HepG2 (cell line): ENCODE measurements at regions not wholly inside any gene's neighbourhood (a gene's known extent, or its start where the extent isn't known, plus 50 kb on each side); places are given as distances from the start of the nearest gene placed in this dataset.

Source experiments
- ATAC-seq: fragments of 200-7000 bp; cut with Tn5 transposase; 3 replicates; pipeline ENCODE4 v1.9.1; 2020; ENCODE audit warnings: mild to moderate bottlenecking, moderate library complexity
- BruUV-seq: library from RNA; stranded (reverse); fragments of 400-500 nt; replicated peaks from 2 replicates; lab custom pipeline; 2021; lab: Mats Ljungman, UMichigan
- CTCF ChIA-PET: fragments of 300-600 bp; formaldehyde crosslinking; extraction: SDS; loops from one replicate; lab custom pipeline; 2021; ENCODE audit warnings: low total read pairs, inconsistent platforms, low intra/inter-chr PET ratio; lab: Yijun Ruan, JAX
- POLR2A ChIA-PET: fragments of 350-600 bp; sonication (Branson Sonifier 250); formaldehyde crosslinking; loops from one replicate; lab custom pipeline; 2020; ENCODE audit warnings: antibody characterized with exemption, inconsistent platforms; lab: Yijun Ruan, JAX
- DNase-seq: peaks from one replicate; pipeline ENCODE4 v3.0.0-alpha.2; 2015; ENCODE audit warnings: low spot score
- FAIRE-seq: peaks from 3 replicates; lab custom pipeline; 2011; peaks lifted over from hg19 to GRCh38; lab: Jason Lieb, UNC
- H2AFZ ChIP-seq: one replicate; pipeline ENCODE4 v1.6.1; 2011; ENCODE audit warnings: low read length, inconsistent platforms
- H3K27ac ChIP-seq: fragments of 300-600 bp; 3 replicates; pipeline ENCODE4 v1.8.0; 2011; ENCODE audit warnings: mixed run types, mild to moderate bottlenecking, mixed read lengths, low read length, inconsistent platforms; ENCODE audit not compliant: insufficient read depth; ENCODE audit errors: extremely low read length
- H3K27me3 ChIP-seq, 2 experiments: fragments of 200-600 bp in 1 of 2; 2 replicates in 1 of 2; 3 replicates in 1 of 2; pipeline versions ENCODE4 v1.6.0 to v1.8.0; 2011; ENCODE audit warnings: low read length in 2 of 2, mild to moderate bottlenecking in 2 of 2, moderate library complexity in 2 of 2, inconsistent platforms in 1 of 2; ENCODE audit not compliant: insufficient read depth in 2 of 2, control insufficient read depth in 1 of 2
- H3K36me3 ChIP-seq, 2 experiments: fragments of 200-600 bp in 1 of 2; replicated peaks in 1 of 2; 2 replicates in 1 of 2; 3 replicates in 1 of 2; pipeline versions ENCODE4 v1.5.1 to v1.8.0; 2011; ENCODE audit warnings: low read length in 2 of 2, inconsistent platforms in 1 of 2; ENCODE audit not compliant: insufficient read depth in 2 of 2, control insufficient read depth in 1 of 2
- H3K4me1 ChIP-seq: 2 replicates; pipeline ENCODE4 v1.5.1; 2012; ENCODE audit warnings: low read length, inconsistent platforms; ENCODE audit not compliant: insufficient read depth
- H3K4me2 ChIP-seq: 2 replicates; pipeline ENCODE4 v1.6.0; 2011; ENCODE audit warnings: low read depth, low read length, inconsistent platforms
- H3K4me3 ChIP-seq, 3 experiments: fragments of 200-600 bp in 1 of 3; sonication (generic), shearing (Covaris generic) in 1 of 3; replicated peaks in 1 of 3; 2 replicates each; pipeline ENCODE4 v1.5.1; 2011 to 2016; ENCODE audit warnings: low read length in 3 of 3, inconsistent platforms in 2 of 3, low read depth in 2 of 3, mild to moderate bottlenecking in 2 of 3, control low read depth in 1 of 3, mixed read lengths in 1 of 3; ENCODE audit not compliant: insufficient read depth in 1 of 3
- H3K79me2 ChIP-seq: one replicate; pipeline ENCODE4 v1.6.1; 2011; ENCODE audit warnings: low read length, inconsistent platforms; ENCODE audit not compliant: insufficient read depth
- H3K9ac ChIP-seq: 2 replicates; pipeline ENCODE4 v1.6.0; 2011; ENCODE audit warnings: mild to moderate bottlenecking, low read depth, low read length, inconsistent platforms; ENCODE audit not compliant: insufficient read depth
- H3K9me3 ChIP-seq: 2 replicates; pipeline ENCODE4 v1.5.1; 2012; ENCODE audit warnings: mild to moderate bottlenecking, low read length
- H4K20me1 ChIP-seq: 2 replicates; pipeline ENCODE4 v1.6.0; 2011; ENCODE audit warnings: inconsistent platforms, mild to moderate bottlenecking, low read length, moderate library complexity; ENCODE audit not compliant: insufficient read depth
- AKAP8 ChIP-seq: sonication (generic); formaldehyde crosslinking; IDR thresholded peaks from 2 replicates; pipeline ENCODE4 v1.5.1; 2020; ENCODE audit warnings: mild to moderate bottlenecking, missing genetic modification reagents
- CENPX ChIP-seq: sonication (generic); formaldehyde crosslinking; IDR thresholded peaks from 2 replicates; pipeline ENCODE4 v1.9.0; 2021; ENCODE audit warnings: mild to moderate bottlenecking, missing genetic modification reagents, moderate library complexity
- CHCHD3 ChIP-seq: sonication (generic); formaldehyde crosslinking; IDR thresholded peaks from 2 replicates; pipeline ENCODE4 v1.8.0; 2022; ENCODE audit warnings: mild to moderate bottlenecking, missing genetic modification reagents, moderate library complexity
- FOXJ3 ChIP-seq: sonication (generic); formaldehyde crosslinking; IDR thresholded peaks from 2 replicates; pipeline ENCODE4 v1.4.0; 2020; ENCODE audit warnings: missing genetic modification reagents, mild to moderate bottlenecking, borderline replicate concordance
- HOXA7 ChIP-seq: sonication (generic); formaldehyde crosslinking; IDR thresholded peaks from 2 replicates; pipeline ENCODE4 v1.8.1; 2022; ENCODE audit warnings: mild to moderate bottlenecking, missing genetic modification reagents, moderate library complexity
- MBNL3 ChIP-seq: fragments of 250-450 bp; sonication (Bioruptor Pico); conservative IDR thresholded peaks from 2 replicates; pipeline ENCODE4 v1.8.0; 2022; ENCODE audit warnings: mild to moderate bottlenecking, inconsistent platforms
- MIER2 ChIP-seq: IDR thresholded peaks from 2 replicates; pipeline ENCODE4 v1.6.1; 2016; ENCODE audit warnings: missing biosample characterization, missing genetic modification reagents
- POGZ ChIP-seq: sonication (generic); formaldehyde crosslinking; IDR thresholded peaks from 2 replicates; pipeline ENCODE4 v1.4.0; 2020; ENCODE audit warnings: mild to moderate bottlenecking, missing genetic modification reagents
- SETDB1 ChIP-seq: sonication (generic); formaldehyde crosslinking; IDR thresholded peaks from 2 replicates; pipeline ENCODE4 v1.5.1; 2020; ENCODE audit warnings: missing genetic modification reagents, mild to moderate bottlenecking, borderline replicate concordance
- SIN3B ChIP-seq: fragments of 150-350 bp; IDR thresholded peaks from 2 replicates; pipeline ENCODE4 v1.6.1; 2014; ENCODE audit warnings: low read length
- ZFP1 ChIP-seq: IDR thresholded peaks from 2 replicates; pipeline ENCODE4 v1.6.1; 2016
- ZFX ChIP-seq: sonication (generic); formaldehyde crosslinking; IDR thresholded peaks from 2 replicates; pipeline ENCODE4 v1.4.0; 2020; ENCODE audit warnings: mild to moderate bottlenecking, low read depth, missing genetic modification reagents, moderate library complexity
- ZNF292 ChIP-seq: sonication (generic); formaldehyde crosslinking; IDR thresholded peaks from 2 replicates; pipeline ENCODE4 v1.8.1; 2022; ENCODE audit warnings: mild to moderate bottlenecking, low read depth, missing genetic modification reagents, borderline replicate concordance
- ZNF598 ChIP-seq: sonication (generic); formaldehyde crosslinking; IDR thresholded peaks from 2 replicates; pipeline ENCODE4 v1.5.1; 2020; ENCODE audit warnings: mild to moderate bottlenecking, missing genetic modification reagents, borderline replicate concordance
- ZNF644 ChIP-seq: IDR thresholded peaks from 2 replicates; pipeline ENCODE4 v1.6.1; 2016; ENCODE audit warnings: low read depth
- ZNF768 ChIP-seq: sonication (generic); formaldehyde crosslinking; IDR thresholded peaks from 2 replicates; pipeline ENCODE4 v1.4.0; 2020; ENCODE audit warnings: missing genetic modification reagents
- ZNF772 ChIP-seq: sonication (generic); formaldehyde crosslinking; IDR thresholded peaks from 2 replicates; pipeline ENCODE4 v1.5.0; 2020; ENCODE audit warnings: mild to moderate bottlenecking, missing genetic modification reagents
- in situ Hi-C: cut with HindIII; loops from 2 replicates; pipeline ENCODE4 v1.10.0; 2017; ENCODE audit warnings: low pct_unique_long_range_greater_than_20kb; ENCODE audit not compliant: extremely low pct_ligation_motif_present
- intact Hi-C: fragments of 100-400 bp; cut with micrococcal nuclease; formaldehyde crosslinking; loops from one replicate; pipeline ENCODE4 v1.10.0; 2022; ENCODE audit not compliant: unreplicated experiment
- TF ChIP-seq, protein P1 (sequence below): sonication (generic); formaldehyde crosslinking; IDR thresholded peaks from 2 replicates; pipeline ENCODE4 v1.4.0; 2020; ENCODE audit warnings: missing genetic modification reagents
- TF ChIP-seq, protein P2 (sequence below): sonication (generic); formaldehyde crosslinking; IDR thresholded peaks from 2 replicates; pipeline ENCODE4 v1.9.0; 2021; ENCODE audit warnings: missing genetic modification reagents, borderline replicate concordance
- TF ChIP-seq, protein P3 (sequence below): sonication (generic); formaldehyde crosslinking; IDR thresholded peaks from 2 replicates; pipeline ENCODE4 v1.4.0; 2020; ENCODE audit warnings: missing genetic modification reagents; ENCODE audit errors: not compliant biosample characterization

DNA sequence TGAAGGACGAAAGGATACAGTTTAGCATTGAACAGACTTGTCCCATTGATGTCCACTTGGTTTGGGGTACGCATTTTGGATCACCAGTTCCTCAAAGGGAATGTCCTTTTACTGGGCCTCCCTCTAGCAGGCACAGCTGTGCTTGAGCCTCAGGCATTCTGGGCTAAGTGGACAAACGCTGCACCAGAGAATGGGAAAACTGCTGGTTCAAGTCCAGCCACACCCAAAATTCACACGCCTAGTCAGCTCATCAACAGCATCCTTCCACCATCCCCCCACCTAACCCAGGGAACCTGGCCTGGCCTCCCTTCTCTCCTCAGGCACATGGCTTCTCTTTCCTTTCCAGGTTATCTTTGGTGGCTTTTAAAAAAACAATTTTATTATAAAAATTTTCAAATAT, 59.1 kb upstream of the ALDH1A3 start (continued):
- TF ChIP-seq ZNF644 (CRISPR knock-in tag) (no peak), CENPX (CRISPR knock-in tag) (no peak)

DNA sequence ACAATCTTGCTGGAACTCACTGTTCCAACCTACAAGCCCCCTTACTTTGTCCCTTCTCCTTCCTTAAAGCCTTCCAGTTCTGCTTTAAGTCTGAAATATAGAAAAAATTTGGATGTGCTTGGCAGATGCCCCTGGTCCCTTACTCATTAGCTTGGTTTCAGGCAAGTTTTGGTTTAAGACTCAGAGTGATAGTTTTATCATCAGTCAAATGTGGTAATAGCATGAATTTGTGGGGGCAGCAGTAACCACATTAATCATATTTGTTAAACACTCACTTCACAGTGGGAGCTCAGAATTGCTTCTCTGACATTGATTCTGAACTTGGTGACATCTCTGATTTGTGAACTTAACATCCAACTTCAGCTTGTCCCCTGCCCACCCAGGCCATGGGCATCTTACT, 58.3 kb upstream of the ALDH1A3 start:
- H2AFZ ChIP-seq, result no peak overlapping the region
- ChIA-PET CTCF (no interaction called here), POLR2A (no interaction called here)
- no peak overlapping the region for H3K4me3 ChIP-seq
- no peaks in the 10 kb centered on the region for H4K20me1 ChIP-seq
- no peak for DNase-seq
- H3K4me1 ChIP-seq, result no peaks in the 10 kb centered on the region
- peaks cover 0 to 8% of the 10 kb centered on the region in 2 experiments; a peak in 3 of 5 replicates for H3K27me3 ChIP-seq
- peaks cover 4% of the 10 kb centered on the region; the same call in 1 of the 2 replicates for H3K9me3 ChIP-seq
- no peaks in the 10 kb centered on the region for H3K36me3 ChIP-seq
- H3K4me2 ChIP-seq, result no peak overlapping the region
- intact Hi-C loops (no loop called here), in situ Hi-C loops (no loop called here)
- TF ChIP-seq, protein P1, sequence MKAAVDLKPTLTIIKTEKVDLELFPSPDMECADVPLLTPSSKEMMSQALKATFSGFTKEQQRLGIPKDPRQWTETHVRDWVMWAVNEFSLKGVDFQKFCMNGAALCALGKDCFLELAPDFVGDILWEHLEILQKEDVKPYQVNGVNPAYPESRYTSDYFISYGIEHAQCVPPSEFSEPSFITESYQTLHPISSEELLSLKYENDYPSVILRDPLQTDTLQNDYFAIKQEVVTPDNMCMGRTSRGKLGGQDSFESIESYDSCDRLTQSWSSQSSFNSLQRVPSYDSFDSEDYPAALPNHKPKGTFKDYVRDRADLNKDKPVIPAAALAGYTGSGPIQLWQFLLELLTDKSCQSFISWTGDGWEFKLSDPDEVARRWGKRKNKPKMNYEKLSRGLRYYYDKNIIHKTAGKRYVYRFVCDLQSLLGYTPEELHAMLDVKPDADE, result no peak
- TF ChIP-seq MBNL3 (CRISPR knock-in tag), result no peak
- TF ChIP-seq ZNF292 (CRISPR knock-in tag), result no peak
- no peak for TF ChIP-seq ZNF772
- TF ChIP-seq SETDB1 (CRISPR knock-in tag), result no peak
- TF ChIP-seq ZFP1 (CRISPR knock-in tag), result no peak
- TF ChIP-seq, protein P2, sequence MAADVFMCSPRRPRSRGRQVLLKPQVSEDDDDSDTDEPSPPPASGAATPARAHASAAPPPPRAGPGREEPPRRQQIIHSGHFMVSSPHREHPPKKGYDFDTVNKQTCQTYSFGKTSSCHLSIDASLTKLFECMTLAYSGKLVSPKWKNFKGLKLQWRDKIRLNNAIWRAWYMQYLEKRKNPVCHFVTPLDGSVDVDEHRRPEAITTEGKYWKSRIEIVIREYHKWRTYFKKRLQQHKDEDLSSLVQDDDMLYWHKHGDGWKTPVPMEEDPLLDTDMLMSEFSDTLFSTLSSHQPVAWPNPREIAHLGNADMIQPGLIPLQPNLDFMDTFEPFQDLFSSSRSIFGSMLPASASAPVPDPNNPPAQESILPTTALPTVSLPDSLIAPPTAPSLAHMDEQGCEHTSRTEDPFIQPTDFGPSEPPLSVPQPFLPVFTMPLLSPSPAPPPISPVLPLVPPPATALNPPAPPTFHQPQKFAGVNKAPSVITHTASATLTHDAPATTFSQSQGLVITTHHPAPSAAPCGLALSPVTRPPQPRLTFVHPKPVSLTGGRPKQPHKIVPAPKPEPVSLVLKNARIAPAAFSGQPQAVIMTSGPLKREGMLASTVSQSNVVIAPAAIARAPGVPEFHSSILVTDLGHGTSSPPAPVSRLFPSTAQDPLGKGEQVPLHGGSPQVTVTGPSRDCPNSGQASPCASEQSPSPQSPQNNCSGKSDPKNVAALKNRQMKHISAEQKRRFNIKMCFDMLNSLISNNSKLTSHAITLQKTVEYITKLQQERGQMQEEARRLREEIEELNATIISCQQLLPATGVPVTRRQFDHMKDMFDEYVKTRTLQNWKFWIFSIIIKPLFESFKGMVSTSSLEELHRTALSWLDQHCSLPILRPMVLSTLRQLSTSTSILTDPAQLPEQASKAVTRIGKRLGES, result no peak
- no peak for TF ChIP-seq POGZ
- TF ChIP-seq ZFX (CRISPR knock-in tag), result no peak
- TF ChIP-seq HOXA7 (CRISPR knock-in tag), result no peak
- no peak for TF ChIP-seq ZNF598 (CRISPR knock-in tag)
- no peak for TF ChIP-seq FOXJ3 (CRISPR knock-in tag)
- no peak for TF ChIP-seq SIN3B
- no peak for TF ChIP-seq CHCHD3
- TF ChIP-seq MIER2 (CRISPR knock-in tag), result no peak
- no peak for TF ChIP-seq ZNF768 (CRISPR knock-in tag)
- TF ChIP-seq AKAP8, result no peak
- TF ChIP-seq, protein P3, sequence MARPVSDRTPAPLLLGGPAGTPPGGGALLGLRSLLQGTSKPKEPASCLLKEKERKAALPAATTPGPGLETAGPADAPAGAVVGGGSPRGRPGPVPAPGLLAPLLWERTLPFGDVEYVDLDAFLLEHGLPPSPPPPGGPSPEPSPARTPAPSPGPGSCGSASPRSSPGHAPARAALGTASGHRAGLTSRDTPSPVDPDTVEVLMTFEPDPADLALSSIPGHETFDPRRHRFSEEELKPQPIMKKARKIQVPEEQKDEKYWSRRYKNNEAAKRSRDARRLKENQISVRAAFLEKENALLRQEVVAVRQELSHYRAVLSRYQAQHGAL, result no peak
- no peaks in the 10 kb centered on the region for H3K79me2 ChIP-seq
- no TSS peak for BruUV-seq
- FAIRE-seq, result no peak
- H3K9ac ChIP-seq, result no peak overlapping the region
- ATAC-seq, result no peak
- no peak overlapping the region for H3K27ac ChIP-seq
